OCI-LY1 (cell line): ENCODE measurements at regions not wholly inside any gene's neighbourhood (a gene's known extent, or its start where the extent isn't known, plus 50 kb on each side); places are given as distances from the start of the nearest gene placed in this dataset.

ENCODE experiments used
- H2AFZ ChIP-seq: fragments of 200-600 bp; sonication (generic), shearing (Covaris generic); 2 replicates; pipeline ENCODE4 v1.6.0; 2014; ENCODE audit warnings: antibody characterized with exemption, mild to moderate bottlenecking, low read length
- H3F3A ChIP-seq: fragments of 200-600 bp; sonication (generic), shearing (Covaris generic); 2 replicates; pipeline ENCODE4 v1.6.0; 2014; ENCODE audit warnings: mild to moderate bottlenecking, antibody characterized with exemption, low read length, moderate library complexity; ENCODE audit not compliant: insufficient read depth
- H3K27ac ChIP-seq: fragments of 200-600 bp; sonication (generic); 2 replicates; pipeline ENCODE4 v1.5.1; 2014; ENCODE audit warnings: low read length, mixed run types, mild to moderate bottlenecking, low read depth; ENCODE audit not compliant: poor library complexity, severe bottlenecking
- H3K27me3 ChIP-seq: fragments of 200-600 bp; sonication (generic); 2 replicates; pipeline ENCODE4 v1.6.0; 2014; ENCODE audit warnings: antibody characterized with exemption, mild to moderate bottlenecking, low read length, moderate library complexity; ENCODE audit not compliant: insufficient read depth
- H3K36me3 ChIP-seq: fragments of 200-600 bp; sonication (generic); 2 replicates; pipeline ENCODE4 v1.6.1; 2014; ENCODE audit warnings: mild to moderate bottlenecking, antibody characterized with exemption, low read length, moderate library complexity, mixed read lengths; ENCODE audit not compliant: insufficient read depth
- H3K4me1 ChIP-seq: fragments of 200-600 bp; sonication (generic); 2 replicates; pipeline ENCODE4 v1.5.1; 2014; ENCODE audit warnings: mild to moderate bottlenecking, low read length, moderate library complexity; ENCODE audit not compliant: insufficient read depth, severe bottlenecking
- H3K4me2 ChIP-seq: fragments of 200-600 bp; sonication (generic), shearing (Covaris generic); 2 replicates; pipeline ENCODE4 v1.6.1; 2014; ENCODE audit warnings: low read length
- H3K4me3 ChIP-seq: fragments of 200-600 bp; sonication (generic); 2 replicates; pipeline ENCODE4 v1.5.1; 2014; ENCODE audit warnings: low read length, low read depth, mild to moderate bottlenecking, mixed read lengths; ENCODE audit not compliant: poor library complexity, severe bottlenecking
- H3K79me2 ChIP-seq: fragments of 200-600 bp; shearing (Covaris generic); 2 replicates; pipeline ENCODE4 v1.6.1; 2016; ENCODE audit warnings: mixed run types, low read length, mixed read lengths; ENCODE audit not compliant: insufficient read depth
- H3K9ac ChIP-seq: fragments of 200-600 bp; sonication (generic), shearing (Covaris generic); 2 replicates; pipeline ENCODE4 v1.6.1; 2014; ENCODE audit warnings: mild to moderate bottlenecking, low read length, mixed read lengths
- H3K9me2 ChIP-seq: fragments of 200-600 bp; sonication (generic), shearing (Covaris generic); 2 replicates; pipeline ENCODE4 v1.6.1; 2014; ENCODE audit warnings: low read depth, mild to moderate bottlenecking, low read length, mixed read lengths
- H3K9me3 ChIP-seq: fragments of 200-600 bp; shearing (Covaris generic); 2 replicates; pipeline ENCODE4 v1.6.1; 2014; ENCODE audit warnings: low read length, mixed read lengths
- H4K20me1 ChIP-seq: fragments of 200-600 bp; sonication (generic), shearing (Covaris generic); 2 replicates; pipeline ENCODE4 v1.6.0; 2016; ENCODE audit warnings: mild to moderate bottlenecking, low read length; ENCODE audit not compliant: insufficient read depth
- CTCF ChIP-seq: fragments of 200-600 bp; sonication (generic), shearing (Covaris generic); IDR thresholded peaks from 2 replicates; pipeline ENCODE4 v1.5.1; 2017; ENCODE audit warnings: mild to moderate bottlenecking, antibody characterized with exemption, low read length, moderate library complexity, mixed read lengths
- EZH2 ChIP-seq: fragments of 200-600 bp; sonication (generic), shearing (Covaris generic); IDR thresholded peaks from 2 replicates; pipeline ENCODE4 v1.8.0; 2017; ENCODE audit warnings: borderline replicate concordance, mixed run types, mild to moderate bottlenecking, antibody characterized with exemption, low read length, moderate library complexity, mixed read lengths

- no peak overlapping the region for H3K4me3 ChIP-seq
- TF ChIP-seq CTCF (no peak), EZH2 (no peak)
- no peaks in the 10 kb centered on the region for H3F3A ChIP-seq
- no peak overlapping the region for H3K27ac ChIP-seq
- no peaks in the 10 kb centered on the region for H3K79me2 ChIP-seq
- H3K9me3 ChIP-seq, result no peaks in the 10 kb centered on the region
- H3K4me2 ChIP-seq, result no peak overlapping the region
- H3K9me2 ChIP-seq, result no peaks in the 10 kb centered on the region
- H3K27me3 ChIP-seq, result no peaks in the 10 kb centered on the region
- no peaks in the 10 kb centered on the region for H4K20me1 ChIP-seq
- no peak overlapping the region for H3K9ac ChIP-seq
- H3K36me3 ChIP-seq, result no peaks in the 10 kb centered on the region
- H3K4me1 ChIP-seq, result no peaks in the 10 kb centered on the region
- H2AFZ ChIP-seq, result no peak overlapping the region
These were observed 234.8 kb upstream of the IRX2 start for GRCh38 chr5:2986301-2986700.

- TF ChIP-seq EZH2 (no peak), CTCF (no peak)
- H3K9ac ChIP-seq, result no peak overlapping the region
- H4K20me1 ChIP-seq, result no peaks in the 10 kb centered on the region
- no peaks in the 10 kb centered on the region for H3K9me3 ChIP-seq
- no peak overlapping the region for H3K4me3 ChIP-seq
- H3K79me2 ChIP-seq, result no peaks in the 10 kb centered on the region
- no peaks in the 10 kb centered on the region for H3F3A ChIP-seq
- no peak overlapping the region for H3K4me2 ChIP-seq
- H3K36me3 ChIP-seq, result no peaks in the 10 kb centered on the region
- no peak overlapping the region for H3K27ac ChIP-seq
- H3K4me1 ChIP-seq, result no peaks in the 10 kb centered on the region
- H3K27me3 ChIP-seq, result no peaks in the 10 kb centered on the region
- no peak overlapping the region for H2AFZ ChIP-seq
- no peaks in the 10 kb centered on the region for H3K9me2 ChIP-seq
These were observed 234.2 kb upstream of the IRX2 start for GRCh38 chr5:2985718-2986117.

- no peaks in the 10 kb centered on the region for H3K9me2 ChIP-seq
- no peaks in the 10 kb centered on the region for H3K4me1 ChIP-seq
- H3K27ac ChIP-seq, result no peak overlapping the region
- no peak for TF ChIP-seq EZH2
- TF ChIP-seq CTCF, result no peak
- no peaks in the 10 kb centered on the region for H3K27me3 ChIP-seq
- H2AFZ ChIP-seq, result no peak overlapping the region
- no peak overlapping the region for H3K9ac ChIP-seq
- H4K20me1 ChIP-seq, result no peaks in the 10 kb centered on the region
- H3K9me3 ChIP-seq, result no peaks in the 10 kb centered on the region
- no peaks in the 10 kb centered on the region for H3F3A ChIP-seq
- no peaks in the 10 kb centered on the region for H3K79me2 ChIP-seq
- no peak overlapping the region for H3K4me2 ChIP-seq
- no peaks in the 10 kb centered on the region for H3K36me3 ChIP-seq
- no peak overlapping the region for H3K4me3 ChIP-seq
These were observed 232.3 kb upstream of the IRX2 start for GRCh38 chr5:2983583-2984300.
